Uterus (tissue), 3 donors: ENCODE measurements at regions not wholly inside any gene's neighbourhood (a gene's known extent, or its start where the extent isn't known, plus 50 kb on each side); places are given as distances from the start of the nearest gene placed in this dataset.

ENCODE experiments used
- DNase-seq, 2 donors: peaks; one replicate each; pipeline ENCODE4 v3.0.0-alpha.2; 2019 to 2020
- H3K27ac ChIP-seq, 2 donors: fragments of 200-600 bp; sonication (generic); 1 replicate in 1 of 2; 2 replicates in 1 of 2; pipeline ENCODE4 v1.5.1; 2016 to 2018
- H3K27me3 ChIP-seq, 2 donors: fragments of 200-600 bp; sonication (generic); one replicate each; pipeline ENCODE4 v1.5.1; 2018 to 2019; ENCODE audit warnings: control low read depth in 1 of 2
- H3K36me3 ChIP-seq, 2 donors: fragments of 200-600 bp; sonication (generic); one replicate each; pipeline ENCODE4 v1.5.1; 2019; ENCODE audit warnings: control low read depth in 1 of 2
- H3K4me1 ChIP-seq, 2 donors: fragments of 200-600 bp; sonication (generic); one replicate each; pipeline ENCODE4 v1.5.1; 2018 to 2019; ENCODE audit warnings: control low read depth in 1 of 2
- H3K4me3 ChIP-seq, 2 donors: fragments of 200-600 bp; sonication (generic); 1 replicate in 1 of 2; 2 replicates in 1 of 2; pipeline ENCODE4 v1.5.1; 2018 to 2019; ENCODE audit warnings: mild to moderate bottlenecking in 1 of 2
- H3K9me3 ChIP-seq, 2 donors: fragments of 200-600 bp; sonication (generic); one replicate each; pipeline ENCODE4 v1.5.1; 2019; ENCODE audit warnings: control low read depth in 1 of 2
- POLR2A ChIP-seq, 2 donors: fragments of 450-650 bp; IDR thresholded peaks; one replicate each; pipeline ENCODE4 v1.6.1; 2016; ENCODE audit warnings: antibody characterized with exemption in 2 of 2, mild to moderate bottlenecking in 1 of 2, moderate library complexity in 1 of 2
- intact Hi-C: fragments of 100-400 bp; cut with DNase I; formaldehyde crosslinking; loops from one replicate; pipeline ENCODE4 v1.15.1; 2023; ENCODE audit warnings: low total_unique reads
- TF ChIP-seq, protein P1 (sequence below), 4 experiments: fragments of 200-600 bp in 2 of 4; fragments of 450-650 bp in 2 of 4; sonication (generic) in 2 of 4; IDR thresholded peaks; one replicate each; pipeline ENCODE4 v1.5.1; 2016 to 2019; ENCODE audit warnings: antibody characterized with exemption in 4 of 4, mild to moderate bottlenecking in 2 of 4, moderate library complexity in 1 of 4
- donor health status: DM: yes; HTN: yes; CAD: no.

DNA sequence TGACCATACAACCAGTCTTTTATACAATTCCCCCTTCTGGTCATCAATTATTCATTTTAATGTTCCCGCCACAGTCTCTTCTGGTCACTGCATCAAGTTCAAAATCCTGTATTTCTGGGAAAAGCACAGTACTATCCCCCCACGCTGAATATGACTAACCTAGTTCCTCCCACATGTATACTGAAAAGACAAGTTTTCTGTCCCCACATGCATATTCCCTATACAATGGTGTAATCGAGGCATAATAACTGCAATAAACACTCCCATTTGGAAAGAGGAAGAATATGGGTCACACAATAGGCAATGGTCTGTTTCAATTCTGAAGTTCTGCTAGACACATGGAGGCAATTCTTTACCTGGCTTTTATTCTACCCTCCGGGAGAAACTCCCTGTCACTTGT, 344.9 kb downstream of the EFNA5 start:
- no peak for TF ChIP-seq POLR2A (IDR thresholded peaks at IDR 0.05)
- TF ChIP-seq, protein P1, sequence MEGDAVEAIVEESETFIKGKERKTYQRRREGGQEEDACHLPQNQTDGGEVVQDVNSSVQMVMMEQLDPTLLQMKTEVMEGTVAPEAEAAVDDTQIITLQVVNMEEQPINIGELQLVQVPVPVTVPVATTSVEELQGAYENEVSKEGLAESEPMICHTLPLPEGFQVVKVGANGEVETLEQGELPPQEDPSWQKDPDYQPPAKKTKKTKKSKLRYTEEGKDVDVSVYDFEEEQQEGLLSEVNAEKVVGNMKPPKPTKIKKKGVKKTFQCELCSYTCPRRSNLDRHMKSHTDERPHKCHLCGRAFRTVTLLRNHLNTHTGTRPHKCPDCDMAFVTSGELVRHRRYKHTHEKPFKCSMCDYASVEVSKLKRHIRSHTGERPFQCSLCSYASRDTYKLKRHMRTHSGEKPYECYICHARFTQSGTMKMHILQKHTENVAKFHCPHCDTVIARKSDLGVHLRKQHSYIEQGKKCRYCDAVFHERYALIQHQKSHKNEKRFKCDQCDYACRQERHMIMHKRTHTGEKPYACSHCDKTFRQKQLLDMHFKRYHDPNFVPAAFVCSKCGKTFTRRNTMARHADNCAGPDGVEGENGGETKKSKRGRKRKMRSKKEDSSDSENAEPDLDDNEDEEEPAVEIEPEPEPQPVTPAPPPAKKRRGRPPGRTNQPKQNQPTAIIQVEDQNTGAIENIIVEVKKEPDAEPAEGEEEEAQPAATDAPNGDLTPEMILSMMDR (IDR thresholded peaks at IDR 0.05) = no peak
- Histone ChIP-seq H3K4me1 (no peaks in the 10 kb centered on the region), H3K27me3 (no peaks in the 10 kb centered on the region), H3K9me3 (no peaks in the 10 kb centered on the region), H3K27ac (no peak overlapping the region), H3K36me3 (no peaks in the 10 kb centered on the region), H3K4me3 (no peak overlapping the region)
- DNase-seq = no peak
- intact Hi-C loops = no loop called here

DNA sequence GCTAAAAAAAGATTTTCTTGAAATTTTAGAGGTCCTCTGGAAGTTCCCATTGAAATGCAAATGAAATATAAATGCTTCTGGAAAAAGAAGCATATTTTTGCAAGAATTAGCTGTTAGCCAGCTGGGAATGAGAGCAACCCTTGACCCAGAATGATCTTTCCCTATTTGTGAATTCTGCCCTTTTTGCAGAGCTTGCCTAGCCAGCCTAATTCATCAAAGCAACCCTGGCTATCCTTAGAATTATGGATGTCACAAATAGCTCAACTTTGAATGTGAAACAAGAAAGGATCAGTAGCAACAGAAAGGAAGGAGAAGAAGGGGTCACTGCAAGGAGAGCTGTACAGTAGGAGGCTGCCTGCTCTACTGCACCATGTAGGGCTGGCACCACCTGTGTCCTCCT, 345.9 kb downstream of the EFNA5 start:
- intact Hi-C loops = no loop called here
- Histone ChIP-seq H3K27ac (no peak overlapping the region), H3K9me3 (no peaks in the 10 kb centered on the region), H3K27me3 (no peaks in the 10 kb centered on the region), H3K4me1 (no peaks in the 10 kb centered on the region), H3K36me3 (no peaks in the 10 kb centered on the region), H3K4me3 (no peak overlapping the region)
- TF ChIP-seq, protein P1 (IDR thresholded peaks at IDR 0.05) = no peak
- TF ChIP-seq POLR2A (IDR thresholded peaks at IDR 0.05) = no peak
- no peak for DNase-seq

DNA sequence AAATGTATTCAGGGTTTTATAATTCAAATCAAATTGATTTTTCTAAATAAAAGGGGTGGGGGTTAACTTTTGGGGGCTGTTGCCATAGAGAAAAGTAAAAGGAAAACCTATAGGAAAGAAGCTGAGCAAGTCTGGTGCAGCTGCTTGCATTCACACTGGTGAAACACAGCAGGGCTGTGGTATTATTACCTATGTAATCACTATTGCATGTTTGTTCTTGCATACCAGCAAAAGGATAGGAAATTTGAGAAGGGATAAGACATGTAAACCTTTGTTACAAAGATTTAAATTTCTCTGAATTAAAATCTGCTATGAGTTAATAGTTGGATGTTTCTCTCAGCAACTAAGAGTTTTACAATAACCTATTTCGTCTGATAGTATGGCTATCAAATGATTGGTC, 346.7 kb downstream of the EFNA5 start:
- Histone ChIP-seq H3K4me1 (no peaks in the 10 kb centered on the region), H3K36me3 (no peaks in the 10 kb centered on the region), H3K9me3 (no peaks in the 10 kb centered on the region), H3K27ac (no peak overlapping the region), H3K4me3 (no peak overlapping the region), H3K27me3 (no peaks in the 10 kb centered on the region)
- TF ChIP-seq POLR2A (IDR thresholded peaks at IDR 0.05) = no peak
- TF ChIP-seq, protein P1 (IDR thresholded peaks at IDR 0.05) = no peak
- intact Hi-C loops = no loop called here
- DNase-seq = no peak

DNA sequence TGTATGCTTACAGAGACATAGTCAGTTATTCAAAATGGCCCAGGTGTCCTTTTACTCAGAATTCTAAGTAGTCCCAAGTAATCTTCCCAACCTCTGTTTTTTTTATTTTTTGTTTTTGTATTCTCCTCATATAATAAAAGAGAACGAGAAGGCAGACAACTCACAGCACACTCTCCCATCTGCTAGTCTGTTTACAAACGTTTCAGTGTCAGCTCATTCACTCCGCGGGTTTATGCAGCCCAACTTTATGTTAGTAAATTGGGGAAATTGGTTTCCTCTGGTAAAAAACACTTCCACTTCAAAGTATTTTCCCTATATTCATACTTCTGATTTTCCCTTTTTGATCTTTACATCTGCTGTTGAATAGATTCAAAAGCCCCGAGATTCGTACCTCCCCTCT, 347.2 kb downstream of the EFNA5 start:
- no peaks in the 10 kb centered on the region for H3K36me3 ChIP-seq
- intact Hi-C loops = no loop called here
- no peaks in the 10 kb centered on the region for H3K9me3 ChIP-seq
- DNase-seq = no peak
- no peak overlapping the region for H3K27ac ChIP-seq
- no peaks in the 10 kb centered on the region for H3K27me3 ChIP-seq
- H3K4me1 ChIP-seq = no peaks in the 10 kb centered on the region
- no peak overlapping the region for H3K4me3 ChIP-seq
- TF ChIP-seq, protein P1 (IDR thresholded peaks at IDR 0.05) = no peak
- TF ChIP-seq POLR2A (IDR thresholded peaks at IDR 0.05) = no peak

DNA sequence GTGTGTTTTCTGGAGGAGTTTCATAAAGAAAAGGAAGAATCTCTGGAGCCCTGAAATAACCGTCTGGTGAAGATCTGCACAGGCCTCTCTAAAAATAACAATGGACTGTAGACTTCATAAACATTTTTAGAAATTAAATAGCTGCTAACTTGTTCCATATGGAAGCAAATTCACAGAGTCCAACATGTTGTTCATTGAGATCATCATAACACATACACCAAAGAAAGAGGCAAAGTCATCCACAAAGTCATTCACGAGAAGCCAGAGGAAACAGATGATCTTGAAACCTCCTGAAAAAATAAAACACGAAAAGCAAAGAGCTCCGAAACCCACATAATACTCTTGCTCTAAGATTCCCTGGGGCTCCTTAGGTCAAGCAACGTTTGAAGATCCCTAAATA, 347.8 kb downstream of the EFNA5 start:
- Histone ChIP-seq H3K27ac (no peak overlapping the region), H3K27me3 (no peaks in the 10 kb centered on the region)
- intact Hi-C loops = no loop called here

More for the DNA sequence above, 347.8 kb downstream of the EFNA5 start:
- DNase-seq = no peak
- no peaks in the 10 kb centered on the region for H3K9me3 ChIP-seq
- H3K36me3 ChIP-seq = no peaks in the 10 kb centered on the region
- H3K4me1 ChIP-seq = no peaks in the 10 kb centered on the region
- no peak overlapping the region for H3K4me3 ChIP-seq
- TF ChIP-seq, protein P1 (IDR thresholded peaks at IDR 0.05) = no peak
- no peak for TF ChIP-seq POLR2A (IDR thresholded peaks at IDR 0.05)
